Hematopoietic multipotent progenitor cell (in vitro differentiated cells): ENCODE measurements at regions not wholly inside any gene's neighbourhood (a gene's known extent, or its start where the extent isn't known, plus 50 kb on each side); places are given as distances from the start of the nearest gene placed in this dataset.
"Not testable (repeated sequence)": the region's sequence is repeated elsewhere in the genome, so short reads cannot be mapped to it uniquely, and the experiment has no call there.

Experiments used
- DNase-seq, 3 donors: peaks; one replicate each; pipeline ENCODE4 v3.0.0-alpha.2; 2011 to 2015; ENCODE audit warnings: low read depth in 2 of 3, low spot score in 2 of 3

DNA sequence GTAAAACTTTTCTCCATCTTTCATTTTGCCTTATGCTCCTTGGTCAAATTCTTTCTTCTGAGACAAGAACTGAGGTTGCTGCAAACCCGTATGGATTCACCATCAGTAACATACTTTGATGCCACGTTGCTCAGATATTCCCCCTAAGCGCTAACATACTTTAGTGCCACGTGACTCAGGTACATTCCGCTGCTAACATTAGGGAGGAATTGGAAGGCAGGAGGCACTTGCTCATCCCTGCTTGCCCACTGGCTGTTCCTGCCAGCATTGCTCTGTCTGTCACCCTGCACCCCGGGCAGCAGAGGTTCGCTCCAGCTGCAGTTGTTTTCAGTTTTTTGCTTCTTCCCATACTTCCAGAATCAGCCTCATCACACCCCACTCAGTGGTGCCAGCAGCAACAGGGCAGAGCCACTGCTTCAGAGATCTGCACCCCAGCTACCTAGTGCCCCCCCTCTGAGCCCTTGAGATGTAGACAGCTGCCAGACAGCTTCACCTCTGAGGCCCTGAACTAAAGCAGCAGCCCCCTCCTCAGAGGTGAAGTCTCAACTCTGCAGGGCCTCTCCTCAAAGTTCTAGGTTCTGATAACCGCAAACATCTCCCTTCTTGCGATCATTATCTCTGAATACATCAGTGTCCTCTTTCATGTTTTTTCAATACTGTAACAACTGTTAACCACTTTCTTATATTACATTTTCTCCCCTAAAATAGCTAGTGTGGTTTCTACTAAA lies 228.0 kb upstream of the KIF2A start:
- DNase-seq = no peak

DNA sequence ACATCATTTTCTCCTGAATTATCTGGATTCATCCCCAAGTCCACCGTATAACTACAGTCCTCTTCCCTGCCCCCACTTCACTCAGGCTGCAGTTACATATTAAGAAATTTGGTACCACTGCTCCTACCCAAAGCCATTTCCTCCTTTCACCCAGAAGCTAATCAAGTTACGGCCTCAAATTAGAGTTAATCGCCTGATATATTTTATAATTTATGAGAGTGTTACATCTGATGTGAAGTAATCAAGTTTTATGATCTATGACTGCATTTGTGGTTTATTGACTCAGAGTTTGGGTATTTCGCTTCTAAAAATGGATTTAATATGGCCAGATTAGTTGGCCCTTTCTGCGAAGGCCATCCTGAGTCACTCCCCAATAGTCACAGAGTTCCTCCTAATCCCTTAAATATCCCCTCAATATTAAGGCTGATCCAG lies 223.6 kb upstream of the KIF2A start:
- DNase-seq = no peak

DNA sequence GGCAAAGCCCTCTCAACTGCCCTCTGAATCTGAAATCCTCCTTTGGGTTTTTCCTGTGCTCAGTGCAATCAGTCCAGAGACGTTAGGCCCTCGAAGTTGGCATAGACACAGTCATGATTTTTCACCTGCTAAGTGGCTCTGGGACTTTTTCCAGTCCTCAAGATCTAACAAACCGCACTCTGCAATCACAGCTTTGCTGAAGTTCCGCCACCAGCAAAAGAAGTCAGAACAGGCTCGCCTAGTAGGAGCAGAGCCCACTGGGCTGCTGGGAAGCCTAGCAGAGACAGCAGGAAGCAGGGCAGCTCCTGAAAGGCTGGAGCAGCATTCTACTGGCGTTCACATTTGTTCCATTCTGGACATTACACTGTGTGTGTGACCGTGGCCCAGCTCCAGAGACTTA lies 222.8 kb upstream of the KIF2A start:
- no peak for DNase-seq

DNA sequence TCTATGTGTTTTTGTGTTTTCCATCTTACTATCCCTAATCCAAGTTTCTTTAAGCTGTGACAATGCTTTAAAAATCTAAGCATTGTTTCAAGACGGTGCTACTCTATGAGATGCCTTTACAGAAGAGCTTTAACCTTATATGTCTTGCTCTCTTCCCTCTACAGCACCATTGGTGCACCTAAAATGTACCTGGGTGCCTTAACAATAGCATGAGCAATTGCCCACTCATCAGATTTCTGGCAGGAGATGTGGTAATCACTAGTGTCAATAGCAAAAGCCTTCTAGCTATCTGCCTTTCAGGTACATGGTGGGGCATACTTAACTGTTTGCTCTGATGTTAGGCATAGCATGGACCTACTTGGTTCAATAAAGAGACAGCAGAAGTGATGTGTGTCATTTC lies 222.3 kb upstream of the KIF2A start:
- no peak for DNase-seq

DNA sequence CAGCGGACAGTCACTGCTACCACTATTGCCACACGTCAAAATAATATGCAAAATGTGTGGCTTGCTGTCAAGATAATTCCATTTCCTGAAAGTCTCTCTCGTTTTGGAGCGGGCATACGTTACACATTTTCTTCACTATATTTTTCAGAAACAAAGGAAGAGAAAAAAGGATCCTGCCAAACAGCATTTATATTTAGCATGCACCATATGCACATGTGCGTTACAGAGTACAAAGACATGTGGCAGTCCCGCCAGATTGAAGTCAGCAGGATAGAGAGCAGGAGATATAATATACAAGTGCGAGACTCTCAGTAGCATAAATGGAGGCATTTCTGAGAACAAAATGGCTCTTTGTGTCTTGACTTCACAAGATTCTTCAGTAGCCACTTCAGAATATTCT lies 221.6 kb upstream of the KIF2A start:
- no peak for DNase-seq

DNA sequence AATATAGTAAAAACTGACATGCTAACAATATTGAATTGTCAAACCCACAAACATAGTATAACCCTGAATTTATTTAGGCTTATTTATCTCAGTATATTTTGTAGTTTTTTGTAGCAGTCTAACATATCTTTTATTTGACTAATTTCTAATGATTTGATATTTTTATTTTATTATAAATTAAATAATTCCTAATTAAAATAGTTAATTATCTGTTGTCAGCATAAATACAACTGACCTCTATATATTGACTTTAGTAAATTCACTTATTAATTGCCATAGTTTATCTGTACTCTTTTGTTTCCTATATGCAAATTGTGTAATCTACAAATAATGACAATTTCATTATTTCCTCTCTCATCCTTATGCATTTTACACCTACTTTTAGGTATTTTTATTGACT lies 215.1 kb upstream of the KIF2A start:
- DNase-seq = no peak

DNA sequence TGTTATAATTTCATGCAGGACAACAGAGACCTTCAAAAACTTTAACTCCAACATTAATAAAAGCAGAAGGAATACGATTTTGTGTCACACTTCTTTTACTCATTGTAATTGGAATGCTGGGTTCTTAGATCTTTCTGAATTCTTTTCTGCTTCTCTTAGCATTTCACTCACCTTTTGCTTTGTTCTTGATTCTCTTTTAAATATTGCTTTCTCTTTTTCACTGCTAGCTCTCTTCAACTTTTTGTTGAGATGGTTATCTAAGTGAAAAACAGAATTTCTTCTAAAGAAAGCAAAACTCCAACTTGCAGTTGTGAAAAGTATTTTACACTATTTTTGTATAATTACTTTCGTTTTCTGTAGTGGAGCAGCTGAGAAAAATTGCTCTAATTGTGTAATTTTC lies 212.6 kb upstream of the KIF2A start:
- DNase-seq = no peak

DNA sequence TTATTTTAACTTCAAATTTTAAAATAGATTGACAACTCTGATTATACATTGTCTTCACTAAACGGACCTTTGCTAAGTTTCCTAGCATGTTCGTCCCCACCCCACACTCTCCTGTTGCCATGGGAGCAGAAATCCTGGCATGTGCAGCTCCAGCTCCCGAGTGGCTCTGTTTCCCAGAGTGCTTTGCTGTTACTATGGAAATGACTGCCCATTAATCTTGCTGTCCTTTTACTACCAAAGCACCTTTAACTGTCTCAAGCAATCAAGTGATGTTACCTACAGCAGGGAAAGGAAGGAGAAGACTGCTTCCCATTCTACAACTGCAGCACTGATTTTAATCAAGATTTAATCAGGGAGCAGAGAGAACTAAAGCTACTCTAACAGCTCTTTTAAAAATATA lies 212.0 kb upstream of the KIF2A start:
- DNase-seq = no peak

DNA sequence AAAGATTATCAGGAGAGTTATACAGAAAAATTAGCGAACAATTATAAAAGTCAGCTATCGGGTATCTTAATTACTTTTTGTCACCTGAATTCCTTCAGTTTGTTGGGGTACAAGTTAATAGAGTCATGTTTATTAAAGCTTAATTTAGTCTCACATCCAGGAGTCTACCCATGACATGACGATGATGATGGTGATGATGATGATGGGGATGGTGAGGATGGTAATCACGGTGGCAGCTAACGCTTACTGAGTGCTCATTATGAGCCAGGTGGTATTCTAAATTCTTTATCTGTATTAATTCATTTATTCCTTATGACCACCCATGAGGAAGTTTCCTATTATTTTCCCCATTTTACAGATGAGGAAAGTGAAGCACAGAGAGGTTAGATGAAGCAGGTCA lies 208.6 kb upstream of the KIF2A start:
- DNase-seq = no peak

DNA sequence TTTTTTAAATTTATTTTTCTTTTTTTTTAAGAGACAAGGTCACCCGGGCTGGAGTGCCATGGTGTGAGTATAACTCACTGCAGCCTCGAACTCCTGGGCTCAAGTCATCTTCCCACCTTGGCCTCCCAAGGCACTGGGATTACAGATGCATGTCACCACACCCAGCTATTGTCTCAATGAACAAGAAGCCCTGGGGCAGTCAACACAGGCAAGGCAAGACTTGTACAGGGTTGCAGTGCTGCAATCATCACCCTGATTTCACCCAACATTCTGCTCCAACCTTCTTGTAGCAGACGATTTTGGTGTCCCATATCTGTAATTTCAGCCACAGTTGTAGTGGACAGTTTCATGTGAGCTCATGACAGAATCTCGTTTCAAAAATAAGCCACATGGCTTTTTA lies 205.8 kb upstream of the KIF2A start:
- no peak for DNase-seq

DNA sequence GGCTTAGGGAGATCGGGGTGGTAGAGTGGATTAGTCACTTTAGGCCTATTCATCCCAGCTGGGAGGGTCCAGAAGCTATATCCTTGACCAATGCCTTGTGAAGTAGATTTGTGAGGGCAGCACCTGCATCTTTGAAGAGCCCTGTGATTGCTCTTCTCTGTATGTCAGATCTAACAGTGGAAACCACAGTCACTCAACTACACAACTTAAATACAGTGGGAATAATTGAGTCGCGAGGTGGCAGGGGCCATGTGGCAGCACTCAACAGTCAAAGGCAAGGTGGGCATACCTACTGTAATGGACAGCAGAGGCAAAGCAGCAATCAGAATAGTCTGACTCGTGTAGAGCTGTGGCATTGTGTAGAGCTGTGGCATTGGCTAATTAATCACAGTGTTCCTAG lies 202.1 kb upstream of the KIF2A start:
- not testable (repeated sequence) for DNase-seq

DNA sequence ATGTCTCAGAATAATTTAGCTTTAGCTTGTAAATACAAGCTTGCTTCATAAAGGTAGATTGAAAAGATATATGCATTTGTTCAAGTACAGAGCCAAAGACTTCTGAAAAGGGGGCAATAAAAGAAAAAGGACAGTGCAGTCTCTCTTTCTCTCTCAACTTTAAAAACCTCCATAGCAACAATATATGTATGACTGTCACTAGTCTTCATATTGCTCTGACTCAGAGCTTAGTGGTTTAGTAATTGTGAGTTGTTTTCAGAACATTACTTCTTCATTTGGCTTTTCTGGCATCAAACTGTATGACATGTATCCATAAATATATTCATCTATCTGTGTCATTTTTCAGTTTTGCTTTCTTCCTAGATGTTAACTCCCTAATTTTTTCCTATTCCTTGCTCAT lies 194.6 kb upstream of the KIF2A start:
- DNase-seq = no peak

DNA sequence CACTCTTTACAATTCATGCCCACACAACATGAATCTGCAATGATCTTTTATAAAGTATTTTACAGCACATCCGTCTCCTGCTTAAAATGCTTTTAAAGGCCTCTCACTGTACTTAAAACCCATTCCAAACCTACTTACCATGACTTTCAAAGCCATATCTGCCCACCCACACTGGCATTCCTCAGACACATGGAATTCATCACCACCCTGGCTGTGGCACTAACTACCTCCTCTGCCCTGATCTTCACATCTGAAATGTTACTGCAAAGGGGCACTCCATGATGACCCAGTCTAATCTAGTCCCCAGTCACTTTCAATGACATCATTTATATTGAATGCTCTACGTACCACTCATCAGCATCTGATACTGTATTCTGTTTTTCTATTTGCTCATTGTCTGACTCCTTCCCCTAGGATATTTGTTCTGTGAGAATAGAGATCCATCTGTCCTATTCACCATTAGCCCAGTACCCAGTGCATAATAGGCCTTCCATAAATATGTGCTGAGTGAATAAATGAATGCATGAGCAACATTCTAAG lies 193.2 kb upstream of the KIF2A start:
- DNase-seq = no peak

DNA sequence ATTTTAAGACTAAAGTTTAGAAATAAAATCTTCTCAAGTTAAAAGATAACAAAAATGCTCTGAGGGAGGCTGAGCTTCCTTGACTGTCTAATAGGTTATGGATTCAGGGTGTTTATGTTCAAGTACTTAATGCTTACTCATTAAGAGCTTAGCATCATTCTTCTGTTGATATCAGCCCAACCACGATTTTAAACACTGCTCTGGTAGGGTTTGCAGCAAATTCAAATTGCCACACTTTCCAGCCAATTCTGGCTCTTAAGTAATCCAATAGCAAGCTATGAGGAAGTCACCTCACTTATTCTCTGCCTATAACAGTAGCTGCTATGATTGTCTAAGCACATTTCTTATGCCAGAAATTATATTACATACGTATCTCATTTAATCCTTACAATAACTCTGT lies 191.0 kb upstream of the KIF2A start:
- no peak for DNase-seq

DNA sequence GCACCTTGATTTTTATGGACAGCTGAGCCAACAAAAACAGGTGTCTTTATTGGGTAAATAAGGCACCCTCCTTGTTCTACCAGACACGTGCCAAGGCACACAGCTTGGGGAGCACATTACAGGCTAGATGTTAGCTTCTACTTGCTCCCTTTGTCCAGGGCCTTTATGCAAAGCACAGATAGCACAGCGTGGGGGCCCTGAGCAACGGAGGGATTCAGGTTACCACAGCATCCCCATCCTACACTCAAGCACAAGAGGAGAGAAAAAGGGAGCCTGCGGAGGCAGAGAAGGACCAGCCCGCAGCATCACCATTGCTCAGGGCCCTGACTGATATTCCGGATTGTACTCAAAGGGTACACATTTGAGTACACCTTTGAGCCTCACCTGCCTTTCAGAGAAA lies 181.7 kb upstream of the KIF2A start:
- no peak for DNase-seq

DNA sequence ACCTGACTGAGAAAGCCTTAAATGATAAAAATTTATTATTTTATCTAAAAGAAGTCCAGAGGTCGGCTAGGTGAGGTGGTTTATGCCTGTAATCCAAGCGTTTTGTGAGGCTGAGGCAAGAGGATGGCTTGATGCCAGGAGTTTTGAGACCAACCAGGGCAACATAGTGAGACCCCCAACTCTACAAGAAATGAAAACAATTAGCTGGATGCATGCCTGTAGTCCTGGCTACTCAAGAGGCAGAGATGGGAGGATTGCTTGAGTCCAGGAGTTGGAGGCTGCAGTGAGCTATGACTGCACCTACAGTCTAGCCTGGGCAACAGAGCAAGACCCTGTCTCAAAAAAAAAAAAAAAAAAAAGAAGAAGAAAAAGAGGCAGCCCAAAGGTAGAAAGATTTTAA lies 179.9 kb upstream of the KIF2A start:
- no peak for DNase-seq

DNA sequence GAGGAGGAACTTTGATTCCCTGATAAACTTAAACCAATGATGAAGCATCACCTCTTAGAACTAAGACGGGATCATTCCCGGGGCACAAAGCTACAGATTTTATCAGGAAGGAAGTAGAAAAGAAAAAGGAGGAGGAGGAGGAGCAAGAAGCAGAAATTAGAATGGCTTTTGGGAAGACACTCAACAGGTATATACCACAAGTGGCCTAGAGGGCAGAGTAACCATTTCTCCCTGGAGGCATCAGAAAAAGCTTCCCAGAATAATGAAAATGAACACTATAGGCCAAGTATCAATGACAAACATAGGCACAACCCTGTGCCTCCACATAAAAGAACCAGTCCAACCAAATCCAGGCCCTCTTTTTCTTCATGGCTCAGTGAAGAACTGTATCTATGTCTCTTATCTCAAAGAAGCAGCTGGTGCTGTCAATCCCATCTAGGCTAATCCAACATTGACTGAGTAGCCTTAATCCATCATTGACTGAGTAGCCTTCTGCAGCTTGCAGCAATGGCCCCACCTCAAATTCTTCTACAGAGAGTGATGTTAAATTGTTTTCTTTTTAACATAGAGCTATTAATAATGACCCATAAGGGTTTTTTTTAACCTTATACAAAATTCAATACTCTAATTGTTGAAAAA lies 178.8 kb upstream of the KIF2A start:
- no peak for DNase-seq

DNA sequence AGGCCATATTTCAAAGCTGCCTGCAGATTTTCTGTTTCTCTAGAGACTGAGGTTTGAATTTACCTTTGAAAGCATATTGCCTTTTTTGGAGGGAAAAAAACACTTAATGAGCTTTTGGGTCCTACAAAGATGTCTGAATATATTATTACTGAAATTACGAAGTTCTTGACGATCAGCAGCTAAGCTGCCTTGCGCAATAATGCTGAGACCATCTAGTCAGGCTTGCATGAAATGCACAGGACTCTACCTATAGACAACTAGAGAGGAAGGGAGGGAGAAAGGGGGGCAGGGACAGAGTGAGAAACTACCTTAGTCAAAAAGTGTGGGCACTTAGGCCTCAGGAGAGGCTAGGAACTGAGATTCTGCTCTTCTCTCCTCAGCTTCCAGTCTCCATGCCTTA lies 175.9 kb upstream of the KIF2A start:
- no peak for DNase-seq

DNA sequence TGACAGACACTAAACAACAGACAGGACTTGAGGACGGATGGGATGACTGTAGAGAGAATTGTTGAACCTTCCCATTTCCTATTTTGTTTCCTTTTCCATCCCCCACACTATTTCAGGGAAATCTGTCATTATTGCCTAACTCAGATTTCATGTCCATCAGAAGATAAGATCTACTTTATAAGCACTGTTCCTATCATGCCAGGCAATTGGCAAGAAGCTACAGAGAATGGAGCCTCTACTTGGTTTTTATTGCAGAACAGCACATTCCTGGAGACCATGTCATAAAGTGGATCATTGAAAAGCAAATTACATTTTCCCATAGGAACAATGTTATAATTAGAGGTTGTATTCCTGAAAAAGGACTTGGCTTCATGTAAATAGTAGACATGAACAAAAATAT lies 173.7 kb upstream of the KIF2A start:
- DNase-seq = no peak

DNA sequence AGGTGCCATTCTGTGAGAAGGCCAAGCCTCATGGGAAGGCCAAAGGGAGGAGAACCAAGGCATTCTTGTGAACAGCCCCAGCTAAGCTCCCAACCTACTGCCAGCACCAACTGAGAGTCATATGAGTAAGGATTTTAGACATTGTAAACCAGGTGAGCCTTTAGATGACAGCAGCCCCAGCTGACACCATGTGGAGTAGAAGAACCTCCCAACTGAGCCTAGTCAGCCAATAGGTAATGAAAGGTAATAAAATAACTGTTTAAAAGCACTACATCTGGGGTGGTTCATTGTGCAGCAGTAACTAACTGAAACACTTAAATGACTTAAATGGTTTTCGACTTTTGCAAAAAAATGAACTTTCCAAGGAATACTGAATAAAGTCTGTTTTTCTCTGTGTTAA lies 172.6 kb upstream of the KIF2A start:
- DNase-seq = no peak

DNA sequence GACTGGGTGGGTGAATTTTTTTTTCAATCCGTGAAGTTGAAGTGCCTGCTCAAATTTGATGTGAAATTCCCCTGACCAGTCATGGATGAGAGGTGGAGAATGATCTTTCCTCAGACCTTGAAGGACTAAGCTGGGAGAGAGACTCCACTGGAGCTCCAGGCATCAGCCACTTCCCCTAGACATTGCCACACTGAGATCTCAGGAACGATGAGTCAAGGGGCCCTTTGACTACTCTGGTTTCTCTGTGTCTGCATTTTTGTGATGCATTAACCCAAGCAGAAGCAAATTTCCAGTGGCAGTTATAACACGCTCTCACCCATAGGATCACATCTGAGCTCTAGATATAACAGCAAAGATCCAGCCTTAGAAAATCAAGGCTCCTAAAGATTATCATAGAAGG lies 171.2 kb upstream of the KIF2A start:
- DNase-seq = no peak

DNA sequence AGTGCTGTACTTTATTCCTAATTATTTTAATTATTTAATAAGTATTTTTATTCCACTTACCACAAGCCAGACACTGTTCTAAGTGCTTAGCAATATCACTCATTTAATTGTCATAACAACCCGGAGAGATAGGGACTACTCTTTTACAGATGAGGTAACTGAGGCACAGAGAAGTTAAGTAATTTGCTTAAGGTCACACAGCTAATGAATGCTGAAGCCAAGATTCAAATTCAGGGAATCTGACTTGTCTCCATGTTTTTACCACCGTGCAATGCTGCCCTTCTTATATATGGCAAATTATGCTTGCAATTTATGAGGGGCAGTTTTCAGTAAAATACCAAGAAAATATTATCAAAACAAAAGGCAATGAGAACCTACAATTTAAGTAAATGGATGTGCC lies 168.4 kb upstream of the KIF2A start:
- DNase-seq = no peak

DNA sequence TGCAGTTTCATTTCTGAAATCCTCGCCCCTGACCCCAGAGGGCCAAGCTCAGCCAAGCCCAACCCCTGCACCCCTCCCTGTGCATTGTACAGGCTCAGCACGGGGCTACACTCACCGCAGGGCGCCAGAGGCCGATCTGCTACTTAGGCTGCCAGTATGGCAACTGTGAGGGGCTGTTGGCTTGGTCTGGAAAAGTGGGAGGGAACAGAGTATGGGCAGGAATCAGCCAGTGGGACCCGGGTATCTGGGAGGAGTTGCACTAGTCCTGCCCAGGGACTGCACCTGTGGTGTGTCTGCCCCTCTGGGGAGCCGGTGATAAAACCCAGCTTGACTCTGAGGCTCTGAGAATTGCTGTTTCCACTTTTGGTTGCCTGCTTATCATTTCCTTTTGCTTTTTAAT lies 167.4 kb upstream of the KIF2A start:
- DNase-seq = no peak
